ENCODE measurements at regions not wholly inside any gene's neighbourhood (a gene's known extent, or its start where the extent isn't known, plus 50 kb on each side); places are given as distances from the start of the nearest gene placed in this dataset.
"Not testable (repeated sequence)": the region's sequence is repeated elsewhere in the genome, so short reads cannot be mapped to it uniquely, and the experiment has no call there.

DNA sequence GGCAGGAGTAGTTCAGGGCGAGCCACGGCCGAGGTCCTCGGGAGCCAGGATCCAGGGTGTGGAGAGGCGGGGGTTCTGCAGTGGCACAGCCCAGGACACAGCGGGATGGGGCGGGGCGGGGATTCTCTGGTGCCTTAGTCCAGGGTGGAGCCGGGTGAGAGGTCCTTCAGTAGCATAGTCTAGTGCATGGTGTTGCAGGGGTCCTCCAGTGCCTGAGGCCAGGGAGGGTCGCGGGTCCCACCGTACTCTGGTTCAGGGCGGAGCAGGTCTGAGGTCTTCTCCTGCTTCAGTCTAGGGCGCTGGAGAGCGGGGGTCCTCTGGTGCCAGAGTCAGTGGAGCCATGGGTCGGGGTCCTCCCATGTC lies 131.1 kb downstream of the CCDC74A start:
- no peaks in the 10 kb centered on the region for H3K4me1 ChIP-seq (ENCODE audit: control insufficient read depth, insufficient read depth, low read length)
- intact Hi-C loops (cut with DNase I), result no loop called here
- 94% methylated on average over 16 of the region's 16 CpGs for WGBS

GRCh38 chr2:131659168-131659572 lies 131.5 kb downstream of the CCDC74A start:
- no peak overlapping the region for H3K27ac ChIP-seq (ENCODE audit: low read length)

More for the DNA sequence above, 131.1 kb downstream of the CCDC74A start:
- no peak overlapping the region for H3K27ac ChIP-seq (ENCODE audit: low read length)
- no peak for ATAC-seq
- H3K4me3 ChIP-seq (ENCODE audit: low read length), result no peak overlapping the region
- DNase-seq, result peak in 1 of 3 donors; percentile 43
- H3K9me3 ChIP-seq (ENCODE audit: control insufficient read depth, low read length), result no peaks in the 10 kb centered on the region
- H3K27me3 ChIP-seq (ENCODE audit: control insufficient read depth, insufficient read depth), result no peaks in the 10 kb centered on the region

GRCh38 chr2:131661101-131661782 lies 133.6 kb downstream of the CCDC74A start:
- intact Hi-C loops (cut with DNase I); H3K27ac ChIP-seq (ENCODE audit: low read length); H3K4me3 ChIP-seq (ENCODE audit: low read length); H3K4me1 ChIP-seq (ENCODE audit: control insufficient read depth, insufficient read depth, low read length); DNase-seq; H3K27me3 ChIP-seq (ENCODE audit: control insufficient read depth, insufficient read depth); H3K9me3 ChIP-seq (ENCODE audit: control insufficient read depth, low read length); ATAC-seq: not testable (repeated sequence)
- WGBS, result 41% methylated on average over 8 of the region's 8 CpGs

More at GRCh38 chr2:131659168-131659572, 131.5 kb downstream of the CCDC74A start:
- Histone ChIP-seq H3K4me3 (ENCODE audit: low read length) (no peak overlapping the region), H3K27me3 (ENCODE audit: control insufficient read depth, insufficient read depth) (no peaks in the 10 kb centered on the region), H3K4me1 (ENCODE audit: control insufficient read depth, insufficient read depth, low read length) (no peaks in the 10 kb centered on the region), H3K9me3 (ENCODE audit: control insufficient read depth, low read length) (no peaks in the 10 kb centered on the region)
- ATAC-seq (no peak), DNase-seq (no peak)
- intact Hi-C loops (cut with DNase I), result no loop called here
- 78% methylated on average over 8 of the region's 8 CpGs for WGBS

GRCh38 chr2:131661884-131662535 lies 134.3 kb downstream of the CCDC74A start:
- H3K4me1 ChIP-seq (ENCODE audit: control insufficient read depth, insufficient read depth, low read length); H3K27ac ChIP-seq (ENCODE audit: low read length); intact Hi-C loops (cut with DNase I); H3K9me3 ChIP-seq (ENCODE audit: control insufficient read depth, low read length); ATAC-seq; H3K27me3 ChIP-seq (ENCODE audit: control insufficient read depth, insufficient read depth); DNase-seq; H3K4me3 ChIP-seq (ENCODE audit: low read length): not testable (repeated sequence)
- WGBS, result 85% methylated on average over 5 of the region's 5 CpGs

DNA sequence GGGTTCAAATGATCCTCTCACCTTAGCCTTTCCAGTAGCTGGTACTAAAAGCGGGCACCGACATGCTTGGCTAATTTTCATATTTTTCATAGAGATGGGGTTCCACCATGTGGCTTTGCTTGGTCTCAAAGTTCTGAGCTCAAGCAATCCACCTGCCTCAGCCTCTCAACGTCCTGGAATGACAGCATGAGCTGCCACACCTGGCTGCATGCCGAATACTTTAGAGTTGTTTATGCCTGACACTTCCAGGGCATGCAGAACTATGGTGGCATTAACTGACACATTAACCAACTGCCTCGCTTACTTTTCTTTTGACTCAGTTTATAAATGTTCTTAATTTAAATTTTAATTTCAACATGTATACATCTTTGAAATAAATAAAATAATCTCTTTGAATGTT lies 135.8 kb downstream of the CCDC74A start:
- H3K4me1 ChIP-seq (ENCODE audit: control insufficient read depth, insufficient read depth, low read length); DNase-seq; ATAC-seq; H3K9me3 ChIP-seq (ENCODE audit: control insufficient read depth, low read length); H3K4me3 ChIP-seq (ENCODE audit: low read length); H3K27me3 ChIP-seq (ENCODE audit: control insufficient read depth, insufficient read depth); intact Hi-C loops (cut with DNase I); H3K27ac ChIP-seq (ENCODE audit: low read length): not testable (repeated sequence)
- 71% methylated on average over 5 of the region's 5 CpGs for WGBS

GRCh38 chr2:131665716-131666115 lies 138.0 kb downstream of the CCDC74A start:
- intact Hi-C loops (cut with DNase I); ATAC-seq; H3K27me3 ChIP-seq (ENCODE audit: control insufficient read depth, insufficient read depth); DNase-seq; H3K4me3 ChIP-seq (ENCODE audit: low read length); H3K27ac ChIP-seq (ENCODE audit: low read length); H3K9me3 ChIP-seq (ENCODE audit: control insufficient read depth, low read length); H3K4me1 ChIP-seq (ENCODE audit: control insufficient read depth, insufficient read depth, low read length): not testable (repeated sequence)
- 53% methylated on average over 3 of the region's 3 CpGs for WGBS

GRCh38 chr2:131668794-131669540 lies 141.3 kb downstream of the CCDC74A start:
- ATAC-seq; H3K4me1 ChIP-seq (ENCODE audit: control insufficient read depth, insufficient read depth, low read length); H3K27me3 ChIP-seq (ENCODE audit: control insufficient read depth, insufficient read depth); DNase-seq; intact Hi-C loops (cut with DNase I); H3K9me3 ChIP-seq (ENCODE audit: control insufficient read depth, low read length); H3K4me3 ChIP-seq (ENCODE audit: low read length); H3K27ac ChIP-seq (ENCODE audit: low read length): not testable (repeated sequence)
- WGBS, result 47% methylated on average over 5 of the region's 5 CpGs

DNA sequence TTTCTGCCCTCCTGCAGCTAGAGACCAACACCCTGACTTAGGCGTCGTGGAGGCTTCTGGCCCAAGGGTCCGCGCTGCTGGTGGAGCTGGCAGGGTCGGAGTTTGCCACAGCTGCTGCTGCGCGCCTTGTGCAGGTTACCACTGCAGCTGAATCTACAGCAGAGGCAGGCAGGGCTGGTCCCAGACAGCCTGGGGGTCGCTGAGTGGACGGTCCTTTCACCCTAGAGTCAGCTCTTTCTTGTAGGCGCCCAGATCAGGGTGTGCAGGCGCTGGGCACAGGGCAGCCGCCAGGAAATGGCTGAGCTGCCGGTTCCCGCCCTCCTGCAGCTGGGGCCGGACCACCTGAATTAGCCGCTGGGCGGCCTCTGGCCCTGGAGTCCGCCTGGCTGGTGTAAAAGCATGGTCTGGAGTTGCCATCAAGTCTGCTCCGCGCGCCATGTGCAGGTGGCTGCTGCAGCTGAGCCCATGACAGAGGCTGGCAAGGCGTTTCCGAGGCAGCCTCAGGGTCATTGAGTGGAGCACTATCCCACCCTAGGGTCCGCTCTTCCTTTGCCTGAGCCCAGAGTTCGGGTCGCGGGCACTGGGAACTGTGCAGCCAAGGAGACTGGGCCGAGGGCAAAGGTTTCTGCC lies 144.3 kb downstream of the CCDC74A start:
- 62% methylated on average over 28 of the region's 28 CpGs for WGBS
- H3K4me3 ChIP-seq (ENCODE audit: low read length); H3K27me3 ChIP-seq (ENCODE audit: control insufficient read depth, insufficient read depth); H3K4me1 ChIP-seq (ENCODE audit: control insufficient read depth, insufficient read depth, low read length); H3K27ac ChIP-seq (ENCODE audit: low read length); ATAC-seq; H3K9me3 ChIP-seq (ENCODE audit: control insufficient read depth, low read length): not testable (repeated sequence)
- intact Hi-C loops (cut with DNase I), result loop anchor here (5.0 to 10.0 kb wide), 4 partner anchors 133 to 517 kb away; no protein-coding TSS in a partner anchor
- peak; percentile 9 to 40 (median 25) for DNase-seq

GRCh38 chr2:131672471-131673399 lies 145.0 kb downstream of the CCDC74A start:
- intact Hi-C loops (cut with DNase I), result loop anchor here (5.0 to 10.0 kb wide), 4 partner anchors 132 to 518 kb away; no protein-coding TSS in a partner anchor
- peak; percentile 97 for ATAC-seq
- DNase-seq, result peak; percentile 46 to 85 (median 84)

More at GRCh38 chr2:131672471-131673399, 145.0 kb downstream of the CCDC74A start:
- not testable (repeated sequence) for H3K27ac ChIP-seq (ENCODE audit: low read length); H3K27me3 ChIP-seq (ENCODE audit: control insufficient read depth, insufficient read depth); H3K4me3 ChIP-seq (ENCODE audit: low read length); H3K9me3 ChIP-seq (ENCODE audit: control insufficient read depth, low read length); H3K4me1 ChIP-seq (ENCODE audit: control insufficient read depth, insufficient read depth, low read length)
- WGBS, result 8% methylated on average over 38 of the region's 38 CpGs
